Psoas muscle (tissue), 7 donors: ENCODE measurements at regions not wholly inside any gene's neighbourhood (a gene's known extent, or its start where the extent isn't known, plus 50 kb on each side); places are given as distances from the start of the nearest gene placed in this dataset.

Source experiments
- ATAC-seq, 4 donors: fragments of 200-7000 bp; cut with Tn5 transposase; one replicate each; pipeline ENCODE4 v1.9.1; 2020; ENCODE audit warnings: moderate library complexity in 3 of 4, mild to moderate bottlenecking in 2 of 4
- DNase-seq, 2 donors: peaks; one replicate each; pipeline ENCODE4 v3.0.0-alpha.2; 2020
- H3K27ac ChIP-seq: fragments of 200-600 bp; one replicate; pipeline ENCODE4 v1.8.0; 2022
- H3K27me3 ChIP-seq, 3 donors: fragments of 200-600 bp in 1 of 3; one replicate each; pipeline versions ENCODE4 v1.6.1 to v1.8.0; 2013 to 2022; ENCODE audit warnings: low read length in 2 of 3, mild to moderate bottlenecking in 2 of 3, moderate library complexity in 1 of 3; ENCODE audit not compliant: insufficient read depth in 3 of 3
- H3K36me3 ChIP-seq, 2 donors: fragments of 200-600 bp in 1 of 2; one replicate each; pipeline versions ENCODE4 v1.6.1 to v1.8.0; 2013 to 2022; ENCODE audit warnings: low read depth in 1 of 2, mild to moderate bottlenecking in 1 of 2, moderate library complexity in 1 of 2; ENCODE audit not compliant: insufficient read depth in 1 of 2
- H3K4me1 ChIP-seq: fragments of 200-600 bp; one replicate; pipeline ENCODE4 v1.8.0; 2022
- H3K4me3 ChIP-seq: fragments of 200-600 bp; one replicate; pipeline ENCODE4 v1.8.0; 2022; ENCODE audit warnings: mild to moderate bottlenecking
- H3K9me3 ChIP-seq: fragments of 200-600 bp; one replicate; pipeline ENCODE4 v1.8.0; 2022
- WGBS, 3 donors: extraction: QIAGEN DNeasy Blood & Tissue Kit; methylation state at CpG; one replicate each; pipeline versions ENCODE4 v1.1.6 to v1.1.7; 2013; 5-methylcytosine and 5-hydroxymethylcytosine counted together
- intact Hi-C, 2 donors: fragments of 100-400 bp; cut with DNase I; formaldehyde crosslinking; loops; one replicate each; pipeline versions ENCODE4 v1.11.0 to v1.14.2; 2022
- TF ChIP-seq, protein P1 (sequence below): fragments of 200-600 bp; IDR thresholded peaks from one replicate; pipeline ENCODE4 v1.8.0; 2022; ENCODE audit warnings: antibody characterized with exemption
- donor health status: healthy with polysubstance abuse.
- donor health status: DM: no; HTN: no; CAD: no; lungs with moderate emphysema.
- donor health status: Bipolar disorder and iron deficiency.
- donor health status: healthy.
- donor health status: DM: yes; HTN: yes; CAD: no.
- donor health status: DM: no; HTN: no; CAD: no.
- donor health status: DM: yes; HTN: yes; CAD: no.

DNA sequence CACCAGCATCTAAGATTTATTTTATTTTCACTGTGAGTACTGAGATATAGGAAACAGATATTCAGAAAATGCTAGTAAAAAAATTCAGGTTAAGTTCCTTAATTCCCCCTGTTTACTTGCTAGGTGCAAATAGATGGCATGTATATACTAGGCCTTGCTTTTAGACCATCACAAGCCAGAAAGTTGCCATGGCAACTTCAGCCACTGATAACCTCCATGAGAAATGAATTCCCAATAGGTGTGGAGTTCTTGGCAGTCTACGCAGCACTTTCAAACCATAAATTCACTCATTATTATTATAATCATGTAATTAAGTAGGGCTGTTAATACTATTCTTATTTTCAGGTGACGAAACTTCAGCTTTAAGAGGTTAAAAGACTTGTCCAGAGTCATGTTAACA, 251.6 kb upstream of the TFAP2D start:
- H3K36me3 ChIP-seq = no peaks in the 10 kb centered on the region
- intact Hi-C loops = no loop called here
- H3K4me1 ChIP-seq = no peaks in the 10 kb centered on the region
- ATAC-seq = no peak
- no peak overlapping the region for H3K4me3 ChIP-seq
- H3K27me3 ChIP-seq = no peaks in the 10 kb centered on the region
- TF ChIP-seq, protein P1, sequence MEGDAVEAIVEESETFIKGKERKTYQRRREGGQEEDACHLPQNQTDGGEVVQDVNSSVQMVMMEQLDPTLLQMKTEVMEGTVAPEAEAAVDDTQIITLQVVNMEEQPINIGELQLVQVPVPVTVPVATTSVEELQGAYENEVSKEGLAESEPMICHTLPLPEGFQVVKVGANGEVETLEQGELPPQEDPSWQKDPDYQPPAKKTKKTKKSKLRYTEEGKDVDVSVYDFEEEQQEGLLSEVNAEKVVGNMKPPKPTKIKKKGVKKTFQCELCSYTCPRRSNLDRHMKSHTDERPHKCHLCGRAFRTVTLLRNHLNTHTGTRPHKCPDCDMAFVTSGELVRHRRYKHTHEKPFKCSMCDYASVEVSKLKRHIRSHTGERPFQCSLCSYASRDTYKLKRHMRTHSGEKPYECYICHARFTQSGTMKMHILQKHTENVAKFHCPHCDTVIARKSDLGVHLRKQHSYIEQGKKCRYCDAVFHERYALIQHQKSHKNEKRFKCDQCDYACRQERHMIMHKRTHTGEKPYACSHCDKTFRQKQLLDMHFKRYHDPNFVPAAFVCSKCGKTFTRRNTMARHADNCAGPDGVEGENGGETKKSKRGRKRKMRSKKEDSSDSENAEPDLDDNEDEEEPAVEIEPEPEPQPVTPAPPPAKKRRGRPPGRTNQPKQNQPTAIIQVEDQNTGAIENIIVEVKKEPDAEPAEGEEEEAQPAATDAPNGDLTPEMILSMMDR = no peak
- no peaks in the 10 kb centered on the region for H3K9me3 ChIP-seq
- no peak overlapping the region for H3K27ac ChIP-seq
- DNase-seq = no peak
- WGBS, 3 donors = 77 to 82% (median 81%) methylated on average over 2 of the region's 2 CpGs

DNA sequence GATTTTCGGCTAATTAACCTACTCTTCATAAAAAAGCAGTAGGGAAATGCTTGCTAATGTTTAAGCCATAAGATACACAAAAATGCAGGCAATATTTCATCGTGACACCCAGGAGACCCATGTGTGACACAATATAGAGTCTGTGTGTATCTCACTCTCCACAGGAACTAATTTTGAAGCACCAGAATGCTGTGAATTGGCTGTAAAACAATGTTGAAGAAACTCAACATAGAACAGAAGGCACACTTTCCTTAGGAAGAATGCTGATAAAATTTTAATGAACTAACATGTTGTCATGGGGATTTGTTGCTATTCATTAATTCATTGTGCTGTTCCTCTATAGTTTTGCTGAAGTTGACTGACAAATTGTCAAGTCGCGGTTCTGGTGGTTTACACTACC, 249.4 kb upstream of the TFAP2D start:
- DNase-seq (no peak), ATAC-seq (no peak)
- no peak overlapping the region for H3K4me3 ChIP-seq
- TF ChIP-seq, protein P1 = no peak
- H3K27ac ChIP-seq = no peak overlapping the region
- H3K9me3 ChIP-seq = no peaks in the 10 kb centered on the region
- H3K36me3 ChIP-seq = no peaks in the 10 kb centered on the region
- intact Hi-C loops = no loop called here
- 87 to 88% (median 87%) methylated on average over 4 of the region's 4 CpGs for WGBS, 3 donors
- H3K4me1 ChIP-seq = no peaks in the 10 kb centered on the region
- peaks cover 0 to 2% (median 0%) of the 10 kb centered on the region in 3 donors for H3K27me3 ChIP-seq

DNA sequence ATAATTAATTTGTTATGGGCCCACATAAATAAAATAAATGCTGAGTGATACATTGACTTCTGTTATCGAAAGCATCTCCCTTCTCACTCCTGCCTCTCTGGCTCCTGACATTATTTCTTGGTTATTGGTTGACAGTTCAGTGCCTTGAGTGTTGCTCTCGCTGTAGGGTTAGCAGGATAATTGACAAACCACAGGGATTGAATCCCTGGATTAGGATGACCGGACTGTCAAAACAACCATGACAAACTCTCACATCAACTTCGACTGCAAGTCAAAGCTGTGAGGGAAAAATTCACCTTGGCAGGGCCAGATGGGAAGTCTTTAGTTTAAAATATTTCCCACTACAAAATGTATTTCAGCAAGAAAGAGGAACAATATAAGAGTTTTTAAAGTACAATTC, 245.4 kb upstream of the TFAP2D start:
- no peaks in the 10 kb centered on the region for H3K36me3 ChIP-seq
- WGBS, 3 donors = 51 to 56% (median 53%) methylated on average over 4 of the region's 4 CpGs
- DNase-seq = no peak

DNA sequence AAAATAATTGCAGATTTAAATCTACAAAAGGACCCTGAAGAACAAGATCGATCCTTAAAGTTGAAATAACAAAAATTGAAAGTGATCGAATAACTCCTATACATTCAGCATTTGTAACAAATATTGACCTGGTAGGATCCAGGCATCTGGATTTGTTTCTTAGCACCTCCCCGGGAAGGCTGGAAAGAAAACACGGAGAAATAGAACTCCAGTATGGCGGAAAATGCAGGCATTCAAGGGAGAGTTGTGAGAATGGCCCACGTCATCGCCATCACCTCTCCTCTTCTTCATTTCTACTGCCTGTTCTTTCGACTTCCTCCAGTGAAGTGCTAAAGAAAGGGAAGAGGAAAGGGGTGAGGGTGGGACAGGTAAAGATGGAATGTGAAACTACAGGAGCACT, 242.3 kb upstream of the TFAP2D start:
- intact Hi-C loops = no loop called here
- H3K36me3 ChIP-seq = no peaks in the 10 kb centered on the region
- WGBS, 3 donors = 79 to 86% (median 83%) methylated on average over 8 of the region's 8 CpGs
- DNase-seq (no peak), ATAC-seq (no peak)
- H3K27ac ChIP-seq = no peak overlapping the region
- TF ChIP-seq, protein P1 = no peak
- H3K4me3 ChIP-seq = no peak overlapping the region
- H3K9me3 ChIP-seq = no peaks in the 10 kb centered on the region
- H3K4me1 ChIP-seq = no peaks in the 10 kb centered on the region
- peaks cover 0 to 2% (median 0%) of the 10 kb centered on the region in 3 donors for H3K27me3 ChIP-seq

More for the DNA sequence above, 245.4 kb upstream of the TFAP2D start:
- TF ChIP-seq, protein P1 = no peak
- Histone ChIP-seq H3K4me3 (no peak overlapping the region), H3K4me1 (no peaks in the 10 kb centered on the region), H3K9me3 (no peaks in the 10 kb centered on the region), H3K27ac (no peak overlapping the region), H3K27me3 (peaks cover 0 to 2% (median 0%) of the 10 kb centered on the region in 3 donors)
- no peak for ATAC-seq
- intact Hi-C loops = no loop called here

DNA sequence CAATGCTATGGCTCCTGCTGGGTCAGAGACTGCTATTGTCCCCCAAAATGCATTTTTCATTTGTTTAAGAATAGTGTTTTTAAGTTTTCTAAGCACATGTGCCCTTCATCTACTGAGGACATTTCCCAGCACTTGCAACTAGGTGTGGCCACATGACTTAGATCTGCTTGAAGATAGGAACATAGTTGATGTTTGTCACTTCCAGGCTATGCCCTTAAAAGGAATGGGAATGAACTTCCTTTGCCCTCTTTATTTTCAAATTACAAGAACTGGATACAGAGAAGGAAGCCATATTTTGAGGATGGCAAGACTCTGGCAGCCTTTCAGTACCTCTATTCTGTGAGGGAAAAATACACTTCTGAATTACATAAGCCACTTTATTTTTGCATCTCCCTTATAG, 203.0 kb upstream of the TFAP2D start:
- intact Hi-C loops = no loop called here
- H3K4me3 ChIP-seq = no peak overlapping the region
- no peaks in the 10 kb centered on the region for H3K4me1 ChIP-seq
- no peaks in the 10 kb centered on the region for H3K36me3 ChIP-seq
- TF ChIP-seq, protein P1 = no peak
- no peaks in the 10 kb centered on the region for H3K9me3 ChIP-seq
- no peak for ATAC-seq
- H3K27me3 ChIP-seq = no peaks in the 10 kb centered on the region
- no peak for DNase-seq
- no peak overlapping the region for H3K27ac ChIP-seq
